Glomerular endothelial cell (primary cell): ENCODE measurements at regions not wholly inside any gene's neighbourhood (a gene's known extent, or its start where the extent isn't known, plus 50 kb on each side); places are given as distances from the start of the nearest gene placed in this dataset.

Experiments
- DNase-seq: peaks from one replicate; pipeline ENCODE4 v3.0.0-alpha.2; 2011; ENCODE audit warnings: low read depth, low spot score; ENCODE audit errors: extremely low read depth

- DNase-seq = no peak
These were observed 144.0 kb upstream of the RET start for GRCh38 chr10:42932735-42933447.

GRCh38 chr10:42933448-42934340 is 143.2 kb upstream of the RET start:
- DNase-seq = peak; percentile 10

GRCh38 chr10:42934351-42934811 is 142.5 kb upstream of the RET start:
- DNase-seq = no peak

- DNase-seq = no peak
These were observed 142.0 kb upstream of the RET start for GRCh38 chr10:42934842-42935241.

- no peak for DNase-seq
These were observed 141.4 kb upstream of the RET start for GRCh38 chr10:42935466-42935865.

- no peak for DNase-seq
These were observed 140.3 kb upstream of the RET start for GRCh38 chr10:42936580-42936979.

- no peak for DNase-seq
These were observed 139.8 kb upstream of the RET start for GRCh38 chr10:42937048-42937447.

GRCh38 chr10:42937649-42938180 is 139.2 kb upstream of the RET start:
- DNase-seq = no peak

GRCh38 chr10:42938351-42938750 is 138.5 kb upstream of the RET start:
- DNase-seq = no peak

GRCh38 chr10:42939237-42939636 is 137.6 kb upstream of the RET start:
- DNase-seq = no peak

- no peak for DNase-seq
These were observed 137.0 kb upstream of the RET start for GRCh38 chr10:42939685-42940366.

GRCh38 chr10:42940487-42941294 is 136.2 kb upstream of the RET start:
- DNase-seq = no peak

GRCh38 chr10:42941295-42941644 is 135.6 kb upstream of the RET start:
- DNase-seq = no peak

- DNase-seq = no peak
These were observed 135.1 kb upstream of the RET start for GRCh38 chr10:42941790-42942189.

- DNase-seq = no peak
These were observed 134.5 kb upstream of the RET start for GRCh38 chr10:42942279-42942950.

- no peak for DNase-seq
These were observed 133.6 kb upstream of the RET start for GRCh38 chr10:42943025-42943818.

GRCh38 chr10:42948040-42948439 is 128.8 kb upstream of the RET start:
- DNase-seq = no peak

GRCh38 chr10:42949287-42949686 is 127.6 kb upstream of the RET start:
- DNase-seq = no peak
